Heart right ventricle (tissue), 16 donors: ENCODE measurements at regions not wholly inside any gene's neighbourhood (a gene's known extent, or its start where the extent isn't known, plus 50 kb on each side); places are given as distances from the start of the nearest gene placed in this dataset.

ENCODE experiments used
- ATAC-seq, 8 donors: fragments of 200-7000 bp; cut with Tn5 transposase; one replicate each; pipeline ENCODE4 v1.9.1; 2020; ENCODE audit warnings: mild to moderate bottlenecking in 8 of 8, moderate library complexity in 8 of 8, moderate number of reproducible peaks in 1 of 8
- DNase-seq, 2 donors: peaks; one replicate each; pipeline ENCODE4 v3.0.0-alpha.2; 2020
- H3K27ac ChIP-seq, 10 donors: fragments of 200-600 bp; sonication (generic) in 2 of 10; one replicate each; pipeline versions ENCODE4 v1.5.0 to v1.8.0; 2020 to 2022; ENCODE audit warnings: mild to moderate bottlenecking in 3 of 10
- H3K27me3 ChIP-seq, 7 donors: fragments of 200-600 bp; one replicate each; pipeline ENCODE4 v1.8.0; 2021 to 2022; ENCODE audit warnings: mild to moderate bottlenecking in 2 of 7
- H3K36me3 ChIP-seq, 9 donors: fragments of 200-600 bp; sonication (generic) in 1 of 9; one replicate each; pipeline versions ENCODE4 v1.5.0 to v1.8.0; 2020 to 2022; ENCODE audit warnings: mild to moderate bottlenecking in 2 of 9
- H3K4me1 ChIP-seq, 9 donors: fragments of 200-600 bp; sonication (generic) in 1 of 9; one replicate each; pipeline versions ENCODE4 v1.5.0 to v1.8.0; 2020 to 2022; ENCODE audit warnings: mild to moderate bottlenecking in 4 of 9
- H3K4me3 ChIP-seq, 10 donors: fragments of 200-600 bp; sonication (generic) in 2 of 10; one replicate each; pipeline versions ENCODE4 v1.5.0 to v1.8.0; 2020 to 2022; ENCODE audit warnings: mild to moderate bottlenecking in 7 of 10, moderate library complexity in 2 of 10
- H3K9me3 ChIP-seq, 11 donors: fragments of 200-600 bp in 10 of 11; sonication (generic) in 2 of 11; one replicate each; pipeline versions ENCODE4 v1.5.0 to v1.8.0; 2013 to 2022; ENCODE audit warnings: mild to moderate bottlenecking in 2 of 11, control low read depth in 1 of 11, moderate library complexity in 1 of 11
- WGBS, 2 donors: extraction: QIAGEN DNeasy Blood & Tissue Kit; methylation state at CpG; one replicate each; pipeline ENCODE4 v1.1.7; 2013; ENCODE audit warnings: inconsistent platforms in 1 of 2; 5-methylcytosine and 5-hydroxymethylcytosine counted together
- intact Hi-C, 10 donors: fragments of 100-400 bp; cut with DNase I; formaldehyde crosslinking; loops; one replicate each; pipeline versions ENCODE4 v1.11.1 to v1.14.2; 2022
- TF ChIP-seq, protein P1 (sequence below), 9 donors: fragments of 200-600 bp; sonication (generic) in 2 of 9; IDR thresholded peaks; one replicate each; pipeline versions ENCODE4 v1.5.0 to v1.8.0; 2021 to 2022; ENCODE audit warnings: antibody characterized with exemption in 9 of 9, mild to moderate bottlenecking in 5 of 9, moderate library complexity in 1 of 9
- donor health status: Arrhythmogenic right ventricular cardiomyopathy.
- donor health status: ischemic (EF 13 %, LVEDD 7.1; RV severe dilation, severe dysfunction).
- donor health status: healthy with polysubstance abuse.
- donor health status: DM: no; HTN: yes; CAD: no.
- donor health status: DM: no; HTN: no; CAD: no.
- donor health status: ischemic (EF 25% LVEDD 6.9; RV normal size, moderate dysfunction).
- donor health status: ischemic (EF 25% LVEDD 5.7; RV mildly dilated, moderate dysfunction).
- donor health status: healthy.
- donor health status: DM: yes; HTN: yes; CAD: no.
- donor health status: Ischemic cardiomyopathy.
- donor health status: ischemic (EF 35%, LVEDD 5.7; RV mildly dilated, moderate dysfunction).
- donor health status: nonischemic (EF 11% LVEDD 7.7; RV severe dilation, severe dysfunction).
- donor health status: DM: yes; HTN: yes; CAD: no.
- donor health status: PGD.
- donor health status: ischemic (EF 29% LVEDD 5.4; RV normal size, mild dysfunction).
- donor health status: nonischemic (EF 23%, LVEDD 6.1; RV moderate dilation, normal function).

DNA sequence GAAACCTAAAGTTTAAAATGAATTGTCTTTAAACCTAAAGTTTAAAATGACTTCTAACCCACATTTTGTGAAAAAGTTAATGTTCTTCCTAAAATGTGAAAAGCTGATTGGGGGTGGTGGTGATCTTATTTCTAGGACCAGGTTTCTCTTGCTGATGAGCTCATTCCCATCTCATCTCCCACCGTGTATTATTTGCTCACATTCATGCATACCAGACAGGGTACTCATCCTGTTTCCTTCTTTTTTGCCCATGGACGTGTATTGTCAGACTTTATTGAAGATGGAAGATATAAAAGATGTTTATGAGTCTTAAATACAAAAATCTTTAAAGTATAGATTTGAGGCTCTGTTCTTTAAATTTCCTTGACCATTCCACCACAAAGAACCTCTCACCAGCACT lies 70.1 kb upstream of the MPHOSPH6 start:
- ATAC-seq: no peak
- Histone ChIP-seq H3K9me3 (peaks cover 0 to 15% (median 0%) of the 10 kb centered on the region in 11 donors), H3K27me3 (peaks cover 0 to 11% (median 4%) of the 10 kb centered on the region in 7 donors), H3K36me3 (no peaks in the 10 kb centered on the region), H3K4me3 (no peak overlapping the region), H3K4me1 (no peaks in the 10 kb centered on the region), H3K27ac (no peak overlapping the region)
- no peak for DNase-seq
- WGBS, 2 donors: 58 to 73% methylated on average over 2 of the region's 2 CpGs
- intact Hi-C loops: no loop called here
- TF ChIP-seq, protein P1, sequence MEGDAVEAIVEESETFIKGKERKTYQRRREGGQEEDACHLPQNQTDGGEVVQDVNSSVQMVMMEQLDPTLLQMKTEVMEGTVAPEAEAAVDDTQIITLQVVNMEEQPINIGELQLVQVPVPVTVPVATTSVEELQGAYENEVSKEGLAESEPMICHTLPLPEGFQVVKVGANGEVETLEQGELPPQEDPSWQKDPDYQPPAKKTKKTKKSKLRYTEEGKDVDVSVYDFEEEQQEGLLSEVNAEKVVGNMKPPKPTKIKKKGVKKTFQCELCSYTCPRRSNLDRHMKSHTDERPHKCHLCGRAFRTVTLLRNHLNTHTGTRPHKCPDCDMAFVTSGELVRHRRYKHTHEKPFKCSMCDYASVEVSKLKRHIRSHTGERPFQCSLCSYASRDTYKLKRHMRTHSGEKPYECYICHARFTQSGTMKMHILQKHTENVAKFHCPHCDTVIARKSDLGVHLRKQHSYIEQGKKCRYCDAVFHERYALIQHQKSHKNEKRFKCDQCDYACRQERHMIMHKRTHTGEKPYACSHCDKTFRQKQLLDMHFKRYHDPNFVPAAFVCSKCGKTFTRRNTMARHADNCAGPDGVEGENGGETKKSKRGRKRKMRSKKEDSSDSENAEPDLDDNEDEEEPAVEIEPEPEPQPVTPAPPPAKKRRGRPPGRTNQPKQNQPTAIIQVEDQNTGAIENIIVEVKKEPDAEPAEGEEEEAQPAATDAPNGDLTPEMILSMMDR (IDR thresholded peaks at IDR 0.05): no peak

DNA sequence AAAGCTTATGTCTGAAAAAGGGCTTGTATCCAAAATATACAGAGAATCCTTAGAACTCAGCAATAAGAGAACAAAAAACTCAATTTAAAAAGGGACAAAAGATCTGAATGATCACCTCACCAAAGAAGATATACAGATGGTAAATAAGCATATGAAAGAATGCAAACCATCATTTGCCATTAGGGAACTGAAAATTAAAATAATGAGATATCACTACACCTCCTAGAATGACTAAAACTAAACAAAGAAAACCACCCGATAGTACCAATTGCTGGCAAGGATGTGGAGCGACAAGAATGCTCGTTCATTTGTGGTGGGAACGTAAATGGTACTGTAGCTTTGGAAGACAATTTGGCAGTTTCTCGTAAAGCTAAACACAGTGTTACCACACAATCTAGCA lies 66.9 kb upstream of the MPHOSPH6 start:
- H3K27me3 ChIP-seq: peaks cover 0 to 11% (median under 1%) of the 10 kb centered on the region in 7 donors
- H3K36me3 ChIP-seq: no peaks in the 10 kb centered on the region
- no peak for DNase-seq
- 87 to 91% methylated on average over 5 of the region's 5 CpGs for WGBS, 2 donors
- no peaks in the 10 kb centered on the region for H3K4me1 ChIP-seq
- no peak overlapping the region for H3K4me3 ChIP-seq
- H3K9me3 ChIP-seq: no peaks in the 10 kb centered on the region
- intact Hi-C loops: loop anchor here in 3 of 10 donors (10.0 kb wide), 3 partner anchors 202 to 302 kb away; partner anchors contain the start of gene HSD17B2 (in 1 of the 3)
- H3K27ac ChIP-seq: no peak overlapping the region
- TF ChIP-seq, protein P1 (IDR thresholded peaks at IDR 0.05): no peak
- no peak for ATAC-seq

DNA sequence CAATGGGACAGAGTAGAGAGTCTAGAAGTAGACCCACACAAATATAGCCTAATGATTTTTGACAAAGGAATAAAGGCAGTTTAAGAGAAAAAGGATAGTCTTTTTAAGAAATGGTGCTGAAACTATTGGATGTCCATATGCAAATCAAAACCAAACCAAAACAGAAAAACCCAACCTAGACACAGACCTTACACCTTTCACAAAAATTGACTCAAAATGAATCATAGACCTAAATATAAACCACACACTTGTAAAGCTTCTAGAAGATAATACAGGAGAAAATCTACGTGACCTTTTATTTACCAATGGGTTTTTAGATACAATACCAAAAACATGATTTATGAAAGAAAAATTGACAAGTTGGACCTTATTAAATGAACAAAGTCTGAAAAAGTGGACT lies 66.4 kb upstream of the MPHOSPH6 start:
- intact Hi-C loops: loop anchor here in 3 of 10 donors (10.0 kb wide), 3 partner anchors 202 to 302 kb away; partner anchors contain the start of gene HSD17B2 (in 1 of the 3)
- TF ChIP-seq, protein P1 (IDR thresholded peaks at IDR 0.05): no peak

DNA sequence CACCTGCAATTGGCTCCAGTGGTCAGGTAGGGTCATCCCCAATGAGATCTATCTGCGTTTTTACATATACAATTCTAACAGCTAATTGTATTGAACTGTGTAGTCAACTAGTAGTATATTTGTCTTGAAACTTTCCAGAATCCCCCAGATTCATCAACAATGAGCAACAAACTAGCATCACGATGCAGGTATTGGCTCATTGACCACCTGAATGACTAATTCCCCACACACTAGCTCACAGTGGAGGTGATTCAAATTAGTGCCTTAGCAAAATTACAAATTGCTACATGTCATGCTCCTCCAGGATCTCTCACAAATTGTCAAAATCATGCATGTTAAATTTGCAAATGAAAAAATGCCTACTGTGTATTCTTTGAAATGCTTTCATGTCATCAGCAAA lies 62.8 kb upstream of the MPHOSPH6 start:
- Histone ChIP-seq H3K27me3 (peaks cover 0 to 1% (median 0%) of the 10 kb centered on the region in 7 donors), H3K4me3 (no peak overlapping the region), H3K27ac (no peak overlapping the region), H3K9me3 (no peaks in the 10 kb centered on the region), H3K4me1 (no peaks in the 10 kb centered on the region), H3K36me3 (no peaks in the 10 kb centered on the region)
- no peak for DNase-seq
- WGBS, 2 donors: 68 to 85% methylated on average over 2 of the region's 2 CpGs
- intact Hi-C loops: loop anchor here in 7 of 10 donors (5.0 to 10.0 kb wide), 7 partner anchors 198 to 341 kb away; partner anchors contain the start of gene HSD17B2 (in 1 of the 7)
- TF ChIP-seq, protein P1 (IDR thresholded peaks at IDR 0.05): no peak
- ATAC-seq: no peak

More for the DNA sequence above, 66.4 kb upstream of the MPHOSPH6 start:
- no peaks in the 10 kb centered on the region for H3K4me1 ChIP-seq
- H3K27ac ChIP-seq: no peak overlapping the region
- no peak overlapping the region for H3K4me3 ChIP-seq
- ATAC-seq (no peak), DNase-seq (no peak)
- no peaks in the 10 kb centered on the region for H3K36me3 ChIP-seq
- H3K9me3 ChIP-seq: no peaks in the 10 kb centered on the region
- peaks cover 0 to 11% (median 0%) of the 10 kb centered on the region in 7 donors for H3K27me3 ChIP-seq
- WGBS, 2 donors: 47 to 85% methylated on average over 1 of the region's 1 CpG
